ENCODE measurements at regions not wholly inside any gene's neighbourhood (a gene's known extent, or its start where the extent isn't known, plus 50 kb on each side); places are given as distances from the start of the nearest gene placed in this dataset.

DNA sequence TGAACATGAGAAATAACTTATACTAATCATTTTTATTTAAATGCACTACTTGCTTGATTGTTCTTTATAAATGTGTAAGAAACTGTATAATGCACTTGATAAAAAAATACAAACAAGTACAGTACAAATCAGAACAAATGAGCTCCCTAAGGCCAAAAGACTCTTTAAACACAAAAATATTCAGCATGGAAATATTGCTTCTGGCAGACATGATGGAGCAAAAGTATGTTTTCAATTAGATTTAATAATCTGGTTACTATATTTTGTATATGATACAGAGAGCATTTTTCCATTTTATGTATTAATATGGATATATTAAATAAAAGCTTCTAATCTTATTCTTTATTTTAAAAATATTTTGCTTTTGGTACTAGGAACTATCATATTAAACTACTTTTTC, 800.2 kb upstream of the LRFN5 start:
- no peak for DNase-seq
- Mint-ChIP-seq H3K4me3 (no peak overlapping the region), H3K36me3 (no peaks in the 10 kb centered on the region), H3K4me1 (no peaks in the 10 kb centered on the region), H3K27ac (no peak overlapping the region), H3K27me3 (ENCODE audit: low read depth in 3 of 3) (no peaks in the 10 kb centered on the region), H3K9me3 (peaks cover 0 to 10% (median 5%) of the 10 kb centered on the region in 7 donors)
- Histone ChIP-seq H2AFZ (ENCODE audit: insufficient read depth, low read depth, low read length, poor library complexity, severe bottlenecking) (no peak overlapping the region), H3K27ac (ENCODE audit: low read depth in 1 of 2, low read length in 2 of 2) (no peak overlapping the region), H3K79me2 (ENCODE audit: insufficient read depth, low read length) (no peaks in the 10 kb centered on the region), H3K4me1 (ENCODE audit: control insufficient read depth in 1 of 2, insufficient read depth in 2 of 2, low read length in 2 of 2) (no peaks in the 10 kb centered on the region), H4K20me1 (ENCODE audit: insufficient read depth, low read length) (no peaks in the 10 kb centered on the region), H3K27me3 (ENCODE audit: control insufficient read depth in 2 of 2, insufficient read depth in 2 of 2, low read length in 2 of 2) (no peaks in the 10 kb centered on the region), H3K4me2 (replicated peaks; ENCODE audit: extremely low read depth, low read length, poor library complexity, severe bottlenecking) (no peak overlapping the region), H3K36me3 (replicated peaks in 1 of 2; ENCODE audit: control insufficient read depth in 1 of 2, insufficient read depth in 2 of 2, low read length in 2 of 2) (no peaks in the 10 kb centered on the region), H3K9me3 (replicated peaks in 1 of 2; ENCODE audit: control insufficient read depth in 1 of 2, insufficient read depth in 1 of 2, low read length in 2 of 2) (peaks cover 0 to 5% of the 10 kb centered on the region in 2 donors), H3K4me3 (replicated peaks in 1 of 3; ENCODE audit: low read depth in 2 of 3, low read length in 3 of 3) (no peak overlapping the region), H3K9ac (ENCODE audit: insufficient read depth, low read length, poor library complexity, severe bottlenecking) (no peak overlapping the region)
- TF ChIP-seq CTCF (IDR thresholded peaks at IDR 0.05) = no peak
- intact Hi-C loops (cut with micrococcal nuclease) = no loop called here

DNA sequence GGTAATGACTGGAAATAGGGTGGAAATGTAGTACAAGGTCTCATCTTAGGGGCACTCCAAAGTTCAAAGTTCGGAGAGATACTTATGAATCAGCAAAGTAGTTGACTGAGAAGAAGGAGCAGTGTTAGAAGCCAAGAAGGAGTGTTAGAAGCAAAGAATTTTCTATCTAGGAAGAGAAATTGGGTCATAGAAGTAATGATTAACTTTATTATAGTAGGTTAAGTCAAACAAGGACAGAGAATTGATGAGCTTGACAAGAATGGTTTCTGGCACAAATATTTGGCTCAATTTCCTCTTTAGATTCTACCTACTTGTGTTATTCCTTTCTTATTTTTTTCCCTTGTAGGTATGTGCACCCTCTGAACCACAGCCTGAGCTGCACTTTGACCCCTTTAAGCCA, 810.5 kb upstream of the LRFN5 start:
- WGBS (ENCODE audit: insufficient coverage) = no CpG with 5 or more reads among the region's 1 CpG
- H3K4me1 ChIP-seq (ENCODE audit: control insufficient read depth in 1 of 2, insufficient read depth in 2 of 2, low read length in 2 of 2) = no peaks in the 10 kb centered on the region

More for the DNA sequence above, 810.5 kb upstream of the LRFN5 start:
- H3K27me3 ChIP-seq (ENCODE audit: control insufficient read depth in 2 of 2, insufficient read depth in 2 of 2, low read length in 2 of 2) = no peaks in the 10 kb centered on the region
- Mint-ChIP-seq H3K4me1 (no peaks in the 10 kb centered on the region), H3K4me3 (no peak overlapping the region), H3K27ac (no peak overlapping the region), H3K36me3 (no peaks in the 10 kb centered on the region), H3K9me3 (peaks cover 0 to 7% (median 2%) of the 10 kb centered on the region in 7 donors), H3K27me3 (ENCODE audit: low read depth in 3 of 3) (peaks cover 0 to 3% (median 0%) of the 10 kb centered on the region in 3 donors)
- H3K9ac ChIP-seq (ENCODE audit: insufficient read depth, low read length, poor library complexity, severe bottlenecking) = no peak overlapping the region
- DNase-seq = no peak
- H3K27ac ChIP-seq (ENCODE audit: low read depth in 1 of 2, low read length in 2 of 2) = no peak overlapping the region
- no peak for TF ChIP-seq CTCF (IDR thresholded peaks at IDR 0.05)
- no peaks in the 10 kb centered on the region for H3K36me3 ChIP-seq (replicated peaks in 1 of 2; ENCODE audit: control insufficient read depth in 1 of 2, insufficient read depth in 2 of 2, low read length in 2 of 2)
- no peaks in the 10 kb centered on the region for H4K20me1 ChIP-seq (ENCODE audit: insufficient read depth, low read length)
- intact Hi-C loops (cut with micrococcal nuclease) = no loop called here
- no peak overlapping the region for H2AFZ ChIP-seq (ENCODE audit: insufficient read depth, low read depth, low read length, poor library complexity, severe bottlenecking)
- no peak overlapping the region for H3K4me3 ChIP-seq (replicated peaks in 1 of 3; ENCODE audit: low read depth in 2 of 3, low read length in 3 of 3)
- peaks cover 5 to 12% of the 10 kb centered on the region in 2 donors for H3K9me3 ChIP-seq (replicated peaks in 1 of 2; ENCODE audit: control insufficient read depth in 1 of 2, insufficient read depth in 1 of 2, low read length in 2 of 2)
- no peak overlapping the region for H3K4me2 ChIP-seq (replicated peaks; ENCODE audit: extremely low read depth, low read length, poor library complexity, severe bottlenecking)
- H3K79me2 ChIP-seq (ENCODE audit: insufficient read depth, low read length) = no peaks in the 10 kb centered on the region
